Neural cell (in vitro differentiated cells): ENCODE measurements at regions not wholly inside any gene's neighbourhood (a gene's known extent, or its start where the extent isn't known, plus 50 kb on each side); places are given as distances from the start of the nearest gene placed in this dataset.

ENCODE experiments used
- H2AFZ ChIP-seq: fragments of 200-600, 300-800 bp; sonication (generic), shearing (Covaris generic); 2 replicates; pipeline ENCODE4 v1.6.0; 2014; ENCODE audit warnings: low read depth, mild to moderate bottlenecking, antibody characterized with exemption, low read length, moderate library complexity
- H3F3A ChIP-seq: fragments of 200-600 bp; shearing (Covaris generic); 2 replicates; pipeline ENCODE4 v1.6.1; 2016; ENCODE audit warnings: mild to moderate bottlenecking, moderate library complexity, mixed read lengths, antibody characterized with exemption, low read length; ENCODE audit not compliant: insufficient read depth, poor library complexity, severe bottlenecking
- H3K27ac ChIP-seq: fragments of 200-600, 300-800 bp; sonication (generic), shearing (Covaris generic); 2 replicates; pipeline ENCODE4 v1.5.1; 2014; ENCODE audit warnings: mild to moderate bottlenecking, low read length, moderate library complexity
- H3K27me3 ChIP-seq: fragments of 300-800, 200-600 bp; sonication (generic), shearing (Covaris generic); 2 replicates; pipeline ENCODE4 v1.6.0; 2014; ENCODE audit warnings: mild to moderate bottlenecking, low read depth, low read length, moderate library complexity; ENCODE audit not compliant: insufficient read depth
- H3K36me3 ChIP-seq: fragments of 300-800, 200-600 bp; sonication (generic), shearing (Covaris generic); 2 replicates; pipeline ENCODE4 v1.5.1; 2014; ENCODE audit warnings: mild to moderate bottlenecking, antibody characterized with exemption, low read length, moderate library complexity; ENCODE audit not compliant: insufficient read depth
- H3K4me2 ChIP-seq: fragments of 300-800, 200-600 bp; sonication (generic), shearing (Covaris generic); 2 replicates; pipeline ENCODE4 v1.6.0; 2014; ENCODE audit warnings: mild to moderate bottlenecking, low read length
- H3K4me3 ChIP-seq: fragments of 300-800, 200-600 bp; sonication (generic), shearing (Covaris generic); 2 replicates; pipeline ENCODE4 v1.5.1; 2014; ENCODE audit warnings: mild to moderate bottlenecking, low read length, moderate library complexity
- H3K79me2 ChIP-seq: fragments of 200-600 bp; shearing (Covaris generic); replicated peaks from 2 replicates; pipeline ENCODE4 v1.6.0; 2014; ENCODE audit warnings: mild to moderate bottlenecking, low read length, moderate library complexity; ENCODE audit not compliant: insufficient read depth
- H3K9ac ChIP-seq: fragments of 300-800, 200-600 bp; sonication (generic), shearing (Covaris generic); 2 replicates; pipeline ENCODE4 v1.6.1; 2016; ENCODE audit warnings: mild to moderate bottlenecking, low read length, mixed read lengths
- H3K9me2 ChIP-seq: fragments of 200-600 bp; shearing (Covaris generic); 2 replicates; pipeline ENCODE4 v1.6.1; 2016; ENCODE audit warnings: mild to moderate bottlenecking, low read length, mixed read lengths; ENCODE audit not compliant: insufficient read depth
- H3K9me3 ChIP-seq: fragments of 200-600, 300-800 bp; sonication (generic), shearing (Covaris generic); 2 replicates; pipeline ENCODE4 v1.6.1; 2016; ENCODE audit warnings: mild to moderate bottlenecking, mixed run types, low read length, moderate library complexity, mixed read lengths
- H4K20me1 ChIP-seq: fragments of 200-600 bp; shearing (Covaris generic); 2 replicates; pipeline ENCODE4 v1.6.1; 2016; ENCODE audit warnings: mild to moderate bottlenecking, mixed run types; ENCODE audit not compliant: insufficient read depth
- EP300 ChIP-seq: fragments of 450-650 bp; conservative IDR thresholded peaks from 2 replicates; pipeline ENCODE4 v1.6.1; 2014; ENCODE audit warnings: antibody characterized with exemption, mild to moderate bottlenecking, moderate library complexity; ENCODE audit not compliant: poor library complexity, severe bottlenecking
- POLR2AphosphoS5 ChIP-seq: IDR thresholded peaks from 2 replicates; pipeline ENCODE4 v1.6.1; 2012
- RAD21 ChIP-seq: fragments of 450-650 bp; conservative IDR thresholded peaks from 2 replicates; pipeline ENCODE4 v1.6.1; 2014; ENCODE audit warnings: antibody characterized with exemption, mild to moderate bottlenecking, moderate library complexity
- SMC3 ChIP-seq: fragments of 450-650 bp; conservative IDR thresholded peaks from 2 replicates; pipeline ENCODE4 v1.6.1; 2014; ENCODE audit warnings: antibody characterized with exemption, mild to moderate bottlenecking, moderate library complexity; ENCODE audit not compliant: poor library complexity
- TF ChIP-seq, protein P1 (sequence below): IDR thresholded peaks from 2 replicates; pipeline ENCODE4 v1.6.1; 2012; ENCODE audit warnings: borderline replicate concordance
- TF ChIP-seq, protein P2 (sequence below): fragments of 450-650 bp; IDR thresholded peaks from 2 replicates; pipeline ENCODE4 v1.5.1; 2014; ENCODE audit warnings: antibody characterized with exemption, mild to moderate bottlenecking, moderate library complexity; ENCODE audit not compliant: poor library complexity, severe bottlenecking

DNA sequence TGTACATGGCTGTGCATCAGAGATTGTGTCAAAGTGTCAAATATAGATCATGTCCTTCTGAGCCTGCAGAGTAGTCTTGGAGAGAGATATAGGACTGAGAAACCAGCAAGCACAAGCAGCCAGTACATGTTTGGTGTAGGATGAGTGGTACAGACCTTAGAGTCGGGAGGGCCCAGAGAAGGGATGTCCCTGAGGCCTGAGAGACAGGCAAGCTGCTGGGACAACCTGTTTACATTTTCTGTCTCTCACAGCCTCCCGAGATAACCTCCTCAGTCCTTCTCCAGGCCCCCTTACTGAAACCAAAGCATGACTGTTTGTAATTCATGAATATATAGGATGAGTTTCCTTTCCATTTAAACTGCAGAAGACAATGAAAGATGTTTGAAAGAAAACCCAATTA is 182.4 kb upstream of the STT3B start:
- Histone ChIP-seq H3K4me2 (no peak overlapping the region), H3K36me3 (no peaks in the 10 kb centered on the region), H3F3A (no peaks in the 10 kb centered on the region), H3K79me2 (no peaks in the 10 kb centered on the region), H3K9me2 (no peaks in the 10 kb centered on the region), H3K4me3 (no peak overlapping the region), H3K27ac (no peak overlapping the region), H2AFZ (no peak overlapping the region), H3K9me3 (no peaks in the 10 kb centered on the region), H4K20me1 (no peaks in the 10 kb centered on the region), H3K27me3 (no peaks in the 10 kb centered on the region), H3K9ac (no peak overlapping the region)
- TF ChIP-seq SMC3: no peak
- TF ChIP-seq RAD21: no peak
- TF ChIP-seq, protein P1, sequence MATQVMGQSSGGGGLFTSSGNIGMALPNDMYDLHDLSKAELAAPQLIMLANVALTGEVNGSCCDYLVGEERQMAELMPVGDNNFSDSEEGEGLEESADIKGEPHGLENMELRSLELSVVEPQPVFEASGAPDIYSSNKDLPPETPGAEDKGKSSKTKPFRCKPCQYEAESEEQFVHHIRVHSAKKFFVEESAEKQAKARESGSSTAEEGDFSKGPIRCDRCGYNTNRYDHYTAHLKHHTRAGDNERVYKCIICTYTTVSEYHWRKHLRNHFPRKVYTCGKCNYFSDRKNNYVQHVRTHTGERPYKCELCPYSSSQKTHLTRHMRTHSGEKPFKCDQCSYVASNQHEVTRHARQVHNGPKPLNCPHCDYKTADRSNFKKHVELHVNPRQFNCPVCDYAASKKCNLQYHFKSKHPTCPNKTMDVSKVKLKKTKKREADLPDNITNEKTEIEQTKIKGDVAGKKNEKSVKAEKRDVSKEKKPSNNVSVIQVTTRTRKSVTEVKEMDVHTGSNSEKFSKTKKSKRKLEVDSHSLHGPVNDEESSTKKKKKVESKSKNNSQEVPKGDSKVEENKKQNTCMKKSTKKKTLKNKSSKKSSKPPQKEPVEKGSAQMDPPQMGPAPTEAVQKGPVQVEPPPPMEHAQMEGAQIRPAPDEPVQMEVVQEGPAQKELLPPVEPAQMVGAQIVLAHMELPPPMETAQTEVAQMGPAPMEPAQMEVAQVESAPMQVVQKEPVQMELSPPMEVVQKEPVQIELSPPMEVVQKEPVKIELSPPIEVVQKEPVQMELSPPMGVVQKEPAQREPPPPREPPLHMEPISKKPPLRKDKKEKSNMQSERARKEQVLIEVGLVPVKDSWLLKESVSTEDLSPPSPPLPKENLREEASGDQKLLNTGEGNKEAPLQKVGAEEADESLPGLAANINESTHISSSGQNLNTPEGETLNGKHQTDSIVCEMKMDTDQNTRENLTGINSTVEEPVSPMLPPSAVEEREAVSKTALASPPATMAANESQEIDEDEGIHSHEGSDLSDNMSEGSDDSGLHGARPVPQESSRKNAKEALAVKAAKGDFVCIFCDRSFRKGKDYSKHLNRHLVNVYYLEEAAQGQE: no peak
- TF ChIP-seq EP300: no peak

DNA sequence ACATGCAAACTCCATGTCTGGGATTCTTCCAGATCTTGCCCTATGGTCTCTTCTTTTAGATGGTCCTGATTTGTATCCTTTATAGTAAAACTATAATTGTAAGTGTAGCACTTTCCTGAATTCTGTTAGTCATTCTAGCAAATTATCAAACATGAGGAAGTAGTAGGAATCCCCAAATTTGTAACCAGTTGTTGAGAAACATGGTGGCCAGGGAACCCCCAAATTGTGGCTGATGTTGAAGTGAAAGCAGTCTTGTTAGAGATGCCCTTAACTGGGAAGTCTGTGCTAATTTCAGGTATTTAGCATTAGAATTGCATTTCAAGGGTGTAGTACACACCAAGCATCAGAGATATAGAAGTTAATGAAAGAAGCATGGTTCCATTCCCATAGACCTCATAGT is 180.4 kb upstream of the STT3B start:
- TF ChIP-seq, protein P2, sequence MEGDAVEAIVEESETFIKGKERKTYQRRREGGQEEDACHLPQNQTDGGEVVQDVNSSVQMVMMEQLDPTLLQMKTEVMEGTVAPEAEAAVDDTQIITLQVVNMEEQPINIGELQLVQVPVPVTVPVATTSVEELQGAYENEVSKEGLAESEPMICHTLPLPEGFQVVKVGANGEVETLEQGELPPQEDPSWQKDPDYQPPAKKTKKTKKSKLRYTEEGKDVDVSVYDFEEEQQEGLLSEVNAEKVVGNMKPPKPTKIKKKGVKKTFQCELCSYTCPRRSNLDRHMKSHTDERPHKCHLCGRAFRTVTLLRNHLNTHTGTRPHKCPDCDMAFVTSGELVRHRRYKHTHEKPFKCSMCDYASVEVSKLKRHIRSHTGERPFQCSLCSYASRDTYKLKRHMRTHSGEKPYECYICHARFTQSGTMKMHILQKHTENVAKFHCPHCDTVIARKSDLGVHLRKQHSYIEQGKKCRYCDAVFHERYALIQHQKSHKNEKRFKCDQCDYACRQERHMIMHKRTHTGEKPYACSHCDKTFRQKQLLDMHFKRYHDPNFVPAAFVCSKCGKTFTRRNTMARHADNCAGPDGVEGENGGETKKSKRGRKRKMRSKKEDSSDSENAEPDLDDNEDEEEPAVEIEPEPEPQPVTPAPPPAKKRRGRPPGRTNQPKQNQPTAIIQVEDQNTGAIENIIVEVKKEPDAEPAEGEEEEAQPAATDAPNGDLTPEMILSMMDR: no peak
- TF ChIP-seq POLR2AphosphoS5: no peak
- no peak for TF ChIP-seq EP300
- TF ChIP-seq, protein P1: no peak
- Histone ChIP-seq H2AFZ (no peak overlapping the region), H3K4me3 (no peak overlapping the region), H3K9ac (no peak overlapping the region), H3F3A (no peaks in the 10 kb centered on the region), H3K27ac (no peak overlapping the region), H3K9me3 (no peaks in the 10 kb centered on the region), H3K4me2 (no peak overlapping the region), H3K27me3 (no peaks in the 10 kb centered on the region), H3K79me2 (no peaks in the 10 kb centered on the region), H3K36me3 (no peaks in the 10 kb centered on the region), H4K20me1 (no peaks in the 10 kb centered on the region), H3K9me2 (no peaks in the 10 kb centered on the region)
